CD8-positive, alpha-beta memory T cell (primary cell): ENCODE measurements at regions not wholly inside any gene's neighbourhood (a gene's known extent, or its start where the extent isn't known, plus 50 kb on each side); places are given as distances from the start of the nearest gene placed in this dataset.

Experiments used
- CTCF ChIA-PET: fragments of 350-600 bp; sonication (Branson Sonifier 250); formaldehyde crosslinking; loops from one replicate; lab custom pipeline; 2021; ENCODE audit warnings: antibody characterized with exemption; lab: Charles Lee
- POLR2A ChIA-PET: fragments of 350-600 bp; sonication (Branson Sonifier 250); formaldehyde crosslinking; loops from one replicate; lab custom pipeline; 2021; ENCODE audit warnings: antibody characterized with exemption; lab: Charles Lee
- DNase-seq, 5 donors: peaks; one replicate each; pipeline versions ENCODE4 v3.0.0 to v3.0.0-alpha.2; 2020 to 2022; ENCODE audit warnings: mixed read lengths in 1 of 5
- H3K27ac ChIP-seq: one replicate; pipeline ENCODE4 v1.7.0; 2013; ENCODE audit warnings: low read depth, mild to moderate bottlenecking, low read length, moderate library complexity
- H3K27me3 ChIP-seq: 2 replicates; pipeline ENCODE4 v1.7.0; 2013; ENCODE audit warnings: low read length, mild to moderate bottlenecking; ENCODE audit not compliant: insufficient read depth, poor library complexity, severe bottlenecking
- H3K36me3 ChIP-seq: 2 replicates; pipeline ENCODE4 v1.7.0; 2013; ENCODE audit warnings: mild to moderate bottlenecking, low read length, moderate library complexity; ENCODE audit not compliant: insufficient read depth
- H3K4me1 ChIP-seq: 2 replicates; pipeline ENCODE4 v1.7.0; 2013; ENCODE audit warnings: mild to moderate bottlenecking, low read length, moderate library complexity; ENCODE audit not compliant: insufficient read depth
- H3K4me3 ChIP-seq: 2 replicates; pipeline ENCODE4 v1.7.0; 2013; ENCODE audit warnings: mild to moderate bottlenecking, low read length
- H3K9me3 ChIP-seq: 2 replicates; pipeline ENCODE4 v1.7.0; 2013; ENCODE audit warnings: mild to moderate bottlenecking, low read length
- H3K27ac Mint-ChIP-seq, 8 donors: one replicate each; pipeline ENCODE4 v1.8.0; 2020 to 2021; ENCODE audit warnings: mixed read lengths in 8 of 8, mild to moderate bottlenecking in 6 of 8, inconsistent platforms in 3 of 8, moderate library complexity in 3 of 8
- H3K27me3 Mint-ChIP-seq, 2 donors: one replicate each; pipeline ENCODE4 v1.8.0; 2020 to 2021; ENCODE audit warnings: mixed read lengths in 2 of 2, mild to moderate bottlenecking in 1 of 2, moderate library complexity in 1 of 2
- H3K36me3 Mint-ChIP-seq, 3 donors: one replicate each; pipeline ENCODE4 v1.8.0; 2020 to 2021; ENCODE audit warnings: mixed read lengths in 3 of 3, inconsistent platforms in 1 of 3, mild to moderate bottlenecking in 1 of 3
- H3K4me1 Mint-ChIP-seq, 3 donors: one replicate each; pipeline ENCODE4 v1.8.0; 2020 to 2021; ENCODE audit warnings: mixed read lengths in 3 of 3, inconsistent platforms in 1 of 3, mild to moderate bottlenecking in 1 of 3
- H3K4me3 Mint-ChIP-seq, 7 donors: one replicate each; pipeline ENCODE4 v1.8.0; 2020 to 2021; ENCODE audit warnings: mixed read lengths in 7 of 7, mild to moderate bottlenecking in 6 of 7, moderate library complexity in 4 of 7, inconsistent platforms in 2 of 7
- H3K9me3 Mint-ChIP-seq, 5 donors: one replicate each; pipeline ENCODE4 v1.8.0; 2020 to 2022; ENCODE audit warnings: mixed read lengths in 5 of 5, mild to moderate bottlenecking in 3 of 5, moderate library complexity in 2 of 5, inconsistent platforms in 1 of 5

DNA sequence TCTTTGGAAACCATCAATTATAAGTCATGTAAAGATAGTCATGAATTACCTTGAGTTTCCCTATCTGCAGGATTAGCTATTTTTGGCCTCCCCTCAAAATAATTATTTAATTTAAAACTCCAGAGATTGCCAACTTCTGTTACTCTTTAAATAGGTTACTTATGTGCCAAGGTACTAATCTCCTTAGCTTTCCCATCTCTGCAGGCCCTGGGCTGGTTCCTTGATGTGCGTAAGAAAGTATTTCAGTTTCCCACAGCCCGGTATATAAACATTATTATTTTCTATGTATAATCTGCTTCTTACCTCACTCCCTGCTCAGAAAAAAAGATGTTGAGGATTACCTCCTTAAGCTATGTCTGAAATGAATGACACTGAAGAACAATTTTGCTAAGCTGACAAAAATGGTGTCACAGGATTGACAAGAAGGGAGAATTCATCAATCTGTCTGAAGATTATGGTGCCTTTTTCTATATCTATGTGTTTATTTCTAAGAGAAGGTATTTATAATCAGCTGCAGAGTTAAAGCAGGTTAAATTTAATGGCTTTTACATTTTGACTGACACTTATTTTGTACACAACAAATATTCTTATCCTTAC is 1697.2 kb upstream of the PCDH20 start:
- no peak overlapping the region for H3K27ac Mint-ChIP-seq

DNA sequence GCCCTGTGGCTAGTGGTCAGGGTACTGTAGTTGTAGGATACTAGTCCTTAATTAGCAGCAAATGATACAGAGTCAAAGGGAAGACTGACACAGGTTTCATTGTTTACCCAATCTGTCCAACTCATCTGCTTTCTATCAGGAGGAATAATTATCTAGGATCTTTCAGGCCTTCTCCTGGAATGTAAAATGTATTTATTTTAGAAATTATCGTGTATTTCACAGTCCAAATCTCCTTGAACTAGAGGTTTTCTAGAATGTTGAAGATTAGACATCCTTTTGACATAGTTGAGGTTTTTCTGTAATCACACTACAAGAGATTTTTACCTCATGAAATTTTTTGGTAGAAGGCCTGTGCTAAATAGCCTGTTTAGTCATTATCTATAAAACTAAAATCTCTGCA is 1694.8 kb upstream of the PCDH20 start:
- Histone ChIP-seq H3K4me3 (no peak overlapping the region), H3K4me1 (no peaks in the 10 kb centered on the region), H3K27ac (no peak overlapping the region), H3K27me3 (no peaks in the 10 kb centered on the region), H3K36me3 (no peaks in the 10 kb centered on the region), H3K9me3 (no peaks in the 10 kb centered on the region)
- H3K9me3 Mint-ChIP-seq = peaks cover 0 to 28% (median 3%) of the 10 kb centered on the region in 5 donors
- no peak for DNase-seq
- no peaks in the 10 kb centered on the region for H3K36me3 Mint-ChIP-seq
- ChIA-PET CTCF (no interaction called here), POLR2A (no interaction called here)
- no peak overlapping the region for H3K4me3 Mint-ChIP-seq
- no peaks in the 10 kb centered on the region for H3K4me1 Mint-ChIP-seq
- H3K27me3 Mint-ChIP-seq = no peaks in the 10 kb centered on the region
- no peak overlapping the region for H3K27ac Mint-ChIP-seq

More for the DNA sequence above, 1697.2 kb upstream of the PCDH20 start:
- Mint-ChIP-seq H3K4me3 (no peak overlapping the region), H3K36me3 (no peaks in the 10 kb centered on the region), H3K27me3 (no peaks in the 10 kb centered on the region), H3K9me3 (peaks cover 0 to 27% (median 2%) of the 10 kb centered on the region in 5 donors), H3K4me1 (no peaks in the 10 kb centered on the region)
- no peaks in the 10 kb centered on the region for H3K9me3 ChIP-seq
- no peak overlapping the region for H3K27ac ChIP-seq
- ChIA-PET POLR2A (no interaction called here), CTCF (no interaction called here)
- no peaks in the 10 kb centered on the region for H3K27me3 ChIP-seq
- no peak overlapping the region for H3K4me3 ChIP-seq
- H3K4me1 ChIP-seq = no peaks in the 10 kb centered on the region
- no peaks in the 10 kb centered on the region for H3K36me3 ChIP-seq
- no peak for DNase-seq

DNA sequence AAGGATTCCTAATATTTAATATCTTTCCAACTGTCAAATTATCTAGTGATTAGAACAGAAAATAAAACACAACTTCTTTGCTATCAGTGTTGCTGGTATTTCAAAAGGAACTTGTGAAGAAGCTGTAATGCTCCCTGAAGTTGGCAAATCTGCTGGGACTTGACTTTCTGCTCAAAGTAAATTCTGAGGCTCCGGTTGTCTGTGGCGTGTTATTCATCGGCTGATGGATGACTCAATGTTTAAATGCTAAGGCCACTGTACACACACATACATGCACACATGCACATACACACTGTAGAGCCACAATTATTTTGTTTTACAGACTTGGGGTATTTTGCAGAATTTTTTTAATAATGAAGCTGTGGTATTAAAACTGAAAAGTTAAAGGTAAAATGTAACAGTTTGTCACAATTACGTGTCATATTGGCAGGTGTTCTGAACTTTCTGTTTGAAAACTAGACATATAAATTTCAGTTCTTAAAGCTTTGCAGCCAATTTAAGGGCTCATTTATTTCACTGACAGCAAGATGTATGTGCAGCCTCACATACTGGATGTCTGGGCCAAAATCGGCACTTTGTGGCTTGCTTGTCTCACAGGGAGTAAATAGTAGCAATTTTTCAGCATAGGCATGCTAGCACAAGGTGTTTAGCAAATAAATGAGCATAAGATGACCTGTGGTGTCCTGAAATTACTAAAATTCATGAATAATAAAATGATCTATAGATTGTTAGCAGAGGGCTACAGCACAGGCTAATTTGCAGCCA is 1691.7 kb upstream of the PCDH20 start:
- no peak for DNase-seq
- H3K36me3 ChIP-seq = no peaks in the 10 kb centered on the region
- ChIA-PET POLR2A (no interaction called here), CTCF (no interaction called here)
- no peaks in the 10 kb centered on the region for H3K27me3 Mint-ChIP-seq
- H3K27ac ChIP-seq = no peak overlapping the region
- H3K9me3 Mint-ChIP-seq = peaks cover 2 to 33% (median 6%) of the 10 kb centered on the region in 5 donors
- H3K36me3 Mint-ChIP-seq = no peaks in the 10 kb centered on the region
- H3K4me3 Mint-ChIP-seq = no peak overlapping the region
- H3K4me1 ChIP-seq = no peaks in the 10 kb centered on the region
- H3K4me1 Mint-ChIP-seq = no peaks in the 10 kb centered on the region
- no peak overlapping the region for H3K4me3 ChIP-seq
- H3K27ac Mint-ChIP-seq = no peak overlapping the region
- no peaks in the 10 kb centered on the region for H3K9me3 ChIP-seq
- no peaks in the 10 kb centered on the region for H3K27me3 ChIP-seq

DNA sequence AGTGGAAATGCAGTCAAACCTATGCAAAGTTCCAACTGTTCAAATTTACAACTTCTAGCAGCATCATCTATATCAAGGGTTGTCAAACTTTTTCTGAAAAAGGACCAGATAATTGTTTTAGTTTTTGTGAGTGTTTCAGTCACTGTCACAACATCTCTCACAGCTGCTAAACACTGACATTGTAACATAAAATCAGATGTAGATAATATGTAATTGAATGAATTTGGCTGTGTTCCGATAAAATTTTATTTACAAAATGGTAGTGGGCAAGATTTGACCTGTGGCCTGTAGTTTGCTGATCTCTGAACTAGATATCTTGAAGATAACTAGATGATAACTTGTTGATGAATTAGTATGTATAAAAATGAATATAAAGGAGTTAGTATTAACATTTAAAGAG is 1679.1 kb upstream of the PCDH20 start:
- Mint-ChIP-seq H3K4me3 (no peak overlapping the region), H3K4me1 (no peaks in the 10 kb centered on the region), H3K36me3 (peaks cover 0 to 1% (median 0%) of the 10 kb centered on the region in 3 donors)

DNA sequence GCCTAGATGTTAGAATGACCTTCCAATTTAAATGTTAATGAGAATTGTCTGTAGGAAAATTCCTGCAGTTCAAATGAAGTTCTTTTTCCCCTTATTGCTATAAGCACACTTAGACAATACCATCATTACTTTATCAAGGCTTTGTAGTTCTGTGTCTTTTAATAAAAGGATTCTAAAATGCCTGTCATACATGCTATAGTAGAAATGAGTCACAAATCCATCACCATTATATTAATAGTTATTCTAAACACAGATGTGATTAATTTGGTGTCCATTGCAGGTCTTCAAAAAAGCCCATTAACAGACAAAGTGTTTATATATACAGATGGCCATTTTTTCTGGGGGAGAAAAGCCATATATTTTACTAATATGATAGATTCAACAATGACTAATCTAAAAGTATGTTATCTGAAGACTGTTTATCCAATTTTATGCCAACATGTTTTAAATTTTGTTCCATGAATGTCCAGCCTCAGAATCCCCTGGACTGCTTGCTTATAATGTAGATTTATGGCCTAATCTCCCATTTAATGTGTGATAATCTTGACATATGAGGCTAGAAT is 1678.3 kb upstream of the PCDH20 start:
- H3K27ac ChIP-seq = no peak overlapping the region
- no peak overlapping the region for H3K27ac Mint-ChIP-seq
- no peak overlapping the region for H3K4me3 ChIP-seq
- ChIA-PET POLR2A (no interaction called here), CTCF (no interaction called here)
- H3K4me1 ChIP-seq = no peaks in the 10 kb centered on the region
- H3K4me1 Mint-ChIP-seq = no peaks in the 10 kb centered on the region
- H3K9me3 ChIP-seq = no peaks in the 10 kb centered on the region
- H3K36me3 ChIP-seq = no peaks in the 10 kb centered on the region
- no peaks in the 10 kb centered on the region for H3K27me3 ChIP-seq
- H3K4me3 Mint-ChIP-seq = no peak overlapping the region
- H3K36me3 Mint-ChIP-seq = peaks cover 0 to 1% (median 0%) of the 10 kb centered on the region in 3 donors
- peaks cover 0 to 32% (median 2%) of the 10 kb centered on the region in 5 donors for H3K9me3 Mint-ChIP-seq
- H3K27me3 Mint-ChIP-seq = no peaks in the 10 kb centered on the region
- no peak for DNase-seq

More for the DNA sequence above, 1679.1 kb upstream of the PCDH20 start:
- no peaks in the 10 kb centered on the region for H3K4me1 ChIP-seq
- peaks cover 0 to 36% (median 2%) of the 10 kb centered on the region in 5 donors for H3K9me3 Mint-ChIP-seq
- no peaks in the 10 kb centered on the region for H3K27me3 Mint-ChIP-seq
- H3K27ac ChIP-seq = no peak overlapping the region
- H3K36me3 ChIP-seq = no peaks in the 10 kb centered on the region
- H3K27me3 ChIP-seq = no peaks in the 10 kb centered on the region
- no peaks in the 10 kb centered on the region for H3K9me3 ChIP-seq
- no peak for DNase-seq
- POLR2A ChIA-PET = no interaction called here
- CTCF ChIA-PET = no interaction called here
- no peak overlapping the region for H3K4me3 ChIP-seq
- no peak overlapping the region for H3K27ac Mint-ChIP-seq

DNA sequence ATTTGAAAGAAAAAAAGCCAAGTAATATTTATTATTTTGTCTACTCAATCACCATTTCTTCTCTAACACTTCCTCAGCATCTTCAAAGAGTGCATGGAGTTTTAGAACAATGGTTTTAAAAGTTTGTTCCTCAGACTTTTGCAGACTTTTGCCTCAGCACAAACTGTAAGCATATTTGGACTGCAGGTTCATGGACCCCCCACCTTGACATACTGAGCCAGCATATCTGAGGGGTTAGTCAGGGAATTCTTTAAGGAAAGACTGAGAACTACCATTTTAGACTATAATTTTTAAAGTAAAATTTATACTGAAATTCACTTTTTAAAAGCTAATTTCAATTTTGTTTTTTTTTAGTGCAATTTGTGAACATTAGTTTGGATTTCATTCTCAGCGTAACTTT is 1676.8 kb upstream of the PCDH20 start:
- no peak for DNase-seq
- H3K9me3 ChIP-seq = no peaks in the 10 kb centered on the region
- ChIA-PET POLR2A (no interaction called here), CTCF (no interaction called here)
- H3K27ac ChIP-seq = no peak overlapping the region
- H3K27me3 Mint-ChIP-seq = no peaks in the 10 kb centered on the region
- H3K9me3 Mint-ChIP-seq = peaks cover 0 to 27% (median 2%) of the 10 kb centered on the region in 5 donors
- H3K36me3 Mint-ChIP-seq = peaks cover 0 to 1% (median 0%) of the 10 kb centered on the region in 3 donors
- H3K36me3 ChIP-seq = no peaks in the 10 kb centered on the region
- H3K4me1 ChIP-seq = no peaks in the 10 kb centered on the region
- no peak overlapping the region for H3K27ac Mint-ChIP-seq
- H3K4me3 ChIP-seq = no peak overlapping the region
- no peaks in the 10 kb centered on the region for H3K4me1 Mint-ChIP-seq
- no peak overlapping the region for H3K4me3 Mint-ChIP-seq
- no peaks in the 10 kb centered on the region for H3K27me3 ChIP-seq

DNA sequence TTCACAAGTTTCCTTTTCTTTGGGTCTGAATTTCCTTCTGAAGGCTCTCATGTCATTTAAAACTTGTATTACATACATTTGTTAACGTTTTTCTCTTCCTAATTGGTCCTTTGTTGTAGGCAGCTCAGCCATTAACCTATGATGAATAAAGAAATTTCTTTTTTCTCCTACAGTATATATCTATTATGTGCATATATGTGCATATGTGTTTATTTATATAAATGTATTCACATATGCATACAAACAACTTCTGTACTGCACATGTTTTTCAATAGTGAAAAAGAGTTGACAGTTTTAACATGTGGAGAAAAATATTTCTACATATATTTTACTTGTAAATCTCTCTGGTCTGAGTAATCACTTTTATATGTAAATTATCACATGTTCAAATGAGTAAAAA is 1674.9 kb upstream of the PCDH20 start:
- H3K4me1 ChIP-seq = no peaks in the 10 kb centered on the region
- H3K4me3 ChIP-seq = no peak overlapping the region
- H3K27ac Mint-ChIP-seq = no peak overlapping the region
- H3K4me3 Mint-ChIP-seq = no peak overlapping the region
- no peaks in the 10 kb centered on the region for H3K27me3 Mint-ChIP-seq
- H3K4me1 Mint-ChIP-seq = no peaks in the 10 kb centered on the region
- no peaks in the 10 kb centered on the region for H3K36me3 Mint-ChIP-seq
- H3K36me3 ChIP-seq = no peaks in the 10 kb centered on the region
- peaks cover 0 to 35% (median 0%) of the 10 kb centered on the region in 5 donors for H3K9me3 Mint-ChIP-seq
- H3K27me3 ChIP-seq = no peaks in the 10 kb centered on the region
- no peak for DNase-seq
- no peaks in the 10 kb centered on the region for H3K9me3 ChIP-seq
- ChIA-PET CTCF (no interaction called here), POLR2A (no interaction called here)
- no peak overlapping the region for H3K27ac ChIP-seq

DNA sequence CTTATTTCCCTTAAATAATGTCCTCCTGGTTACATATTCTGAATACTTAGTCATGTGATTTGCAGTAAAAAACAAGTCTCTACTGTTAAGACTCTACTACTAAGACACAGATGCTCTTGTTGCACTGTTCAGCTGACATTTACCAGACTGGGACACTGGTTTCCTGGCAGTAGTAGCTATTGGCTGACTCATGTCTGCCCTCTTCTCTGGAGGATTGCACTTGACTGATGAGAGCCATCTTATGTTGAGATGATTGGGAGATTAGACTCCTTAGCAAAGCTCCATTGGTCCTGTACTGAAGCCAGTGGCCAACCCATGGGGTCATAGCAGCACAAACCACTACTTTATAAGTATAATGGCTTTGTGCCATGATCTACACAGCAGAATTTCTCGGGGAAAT is 1672.6 kb upstream of the PCDH20 start:
- no peaks in the 10 kb centered on the region for H3K4me1 Mint-ChIP-seq
- Histone ChIP-seq H3K9me3 (no peaks in the 10 kb centered on the region), H3K27me3 (no peaks in the 10 kb centered on the region), H3K4me3 (no peak overlapping the region), H3K4me1 (no peaks in the 10 kb centered on the region), H3K27ac (no peak overlapping the region), H3K36me3 (no peaks in the 10 kb centered on the region)
- ChIA-PET CTCF (no interaction called here), POLR2A (no interaction called here)
- DNase-seq = no peak
- H3K27ac Mint-ChIP-seq = no peak overlapping the region
- H3K36me3 Mint-ChIP-seq = no peaks in the 10 kb centered on the region
- peaks cover 0 to 41% (median 5%) of the 10 kb centered on the region in 5 donors for H3K9me3 Mint-ChIP-seq
- no peaks in the 10 kb centered on the region for H3K27me3 Mint-ChIP-seq
- no peak overlapping the region for H3K4me3 Mint-ChIP-seq
